HepG2 (cell line): ENCODE measurements at regions not wholly inside any gene's neighbourhood (a gene's known extent, or its start where the extent isn't known, plus 50 kb on each side); places are given as distances from the start of the nearest gene placed in this dataset.

Experiments used
- ATAC-seq: fragments of 200-7000 bp; cut with Tn5 transposase; 3 replicates; pipeline ENCODE4 v1.9.1; 2020; ENCODE audit warnings: mild to moderate bottlenecking, moderate library complexity
- BruUV-seq: library from RNA; stranded (reverse); fragments of 400-500 nt; replicated peaks from 2 replicates; lab custom pipeline; 2021; lab: Mats Ljungman, UMichigan
- CTCF ChIA-PET: fragments of 300-600 bp; formaldehyde crosslinking; extraction: SDS; loops from one replicate; lab custom pipeline; 2021; ENCODE audit warnings: low total read pairs, inconsistent platforms, low intra/inter-chr PET ratio; lab: Yijun Ruan, JAX
- POLR2A ChIA-PET: fragments of 350-600 bp; sonication (Branson Sonifier 250); formaldehyde crosslinking; loops from one replicate; lab custom pipeline; 2020; ENCODE audit warnings: antibody characterized with exemption, inconsistent platforms; lab: Yijun Ruan, JAX
- DNase-seq: peaks from one replicate; pipeline ENCODE4 v3.0.0-alpha.2; 2015; ENCODE audit warnings: low spot score
- FAIRE-seq: peaks from 3 replicates; lab custom pipeline; 2011; peaks lifted over from hg19 to GRCh38; lab: Jason Lieb, UNC
- H2AFZ ChIP-seq: one replicate; pipeline ENCODE4 v1.6.1; 2011; ENCODE audit warnings: low read length, inconsistent platforms
- H3K27ac ChIP-seq: fragments of 300-600 bp; 3 replicates; pipeline ENCODE4 v1.8.0; 2011; ENCODE audit warnings: mixed run types, mild to moderate bottlenecking, mixed read lengths, low read length, inconsistent platforms; ENCODE audit not compliant: insufficient read depth; ENCODE audit errors: extremely low read length
- H3K27me3 ChIP-seq, 2 experiments: fragments of 200-600 bp in 1 of 2; 2 replicates in 1 of 2; 3 replicates in 1 of 2; pipeline versions ENCODE4 v1.6.0 to v1.8.0; 2011; ENCODE audit warnings: low read length in 2 of 2, mild to moderate bottlenecking in 2 of 2, moderate library complexity in 2 of 2, inconsistent platforms in 1 of 2; ENCODE audit not compliant: insufficient read depth in 2 of 2, control insufficient read depth in 1 of 2
- H3K36me3 ChIP-seq, 2 experiments: fragments of 200-600 bp in 1 of 2; replicated peaks in 1 of 2; 2 replicates in 1 of 2; 3 replicates in 1 of 2; pipeline versions ENCODE4 v1.5.1 to v1.8.0; 2011; ENCODE audit warnings: low read length in 2 of 2, inconsistent platforms in 1 of 2; ENCODE audit not compliant: insufficient read depth in 2 of 2, control insufficient read depth in 1 of 2
- H3K4me1 ChIP-seq: 2 replicates; pipeline ENCODE4 v1.5.1; 2012; ENCODE audit warnings: low read length, inconsistent platforms; ENCODE audit not compliant: insufficient read depth
- H3K4me2 ChIP-seq: 2 replicates; pipeline ENCODE4 v1.6.0; 2011; ENCODE audit warnings: low read depth, low read length, inconsistent platforms
- H3K4me3 ChIP-seq, 3 experiments: fragments of 200-600 bp in 1 of 3; sonication (generic), shearing (Covaris generic) in 1 of 3; replicated peaks in 1 of 3; 2 replicates each; pipeline ENCODE4 v1.5.1; 2011 to 2016; ENCODE audit warnings: low read length in 3 of 3, inconsistent platforms in 2 of 3, low read depth in 2 of 3, mild to moderate bottlenecking in 2 of 3, control low read depth in 1 of 3, mixed read lengths in 1 of 3; ENCODE audit not compliant: insufficient read depth in 1 of 3
- H3K79me2 ChIP-seq: one replicate; pipeline ENCODE4 v1.6.1; 2011; ENCODE audit warnings: low read length, inconsistent platforms; ENCODE audit not compliant: insufficient read depth
- H3K9ac ChIP-seq: 2 replicates; pipeline ENCODE4 v1.6.0; 2011; ENCODE audit warnings: mild to moderate bottlenecking, low read depth, low read length, inconsistent platforms; ENCODE audit not compliant: insufficient read depth
- H3K9me3 ChIP-seq: 2 replicates; pipeline ENCODE4 v1.5.1; 2012; ENCODE audit warnings: mild to moderate bottlenecking, low read length
- H4K20me1 ChIP-seq: 2 replicates; pipeline ENCODE4 v1.6.0; 2011; ENCODE audit warnings: inconsistent platforms, mild to moderate bottlenecking, low read length, moderate library complexity; ENCODE audit not compliant: insufficient read depth
- HDAC1 ChIP-seq: sonication (generic); formaldehyde crosslinking; IDR thresholded peaks from 2 replicates; pipeline ENCODE4 v1.5.1; 2020; ENCODE audit warnings: mild to moderate bottlenecking, missing genetic modification reagents
- MNT ChIP-seq: fragments of 450-650 bp; IDR thresholded peaks from 2 replicates; pipeline ENCODE4 v1.6.1; 2016
- MYC ChIP-seq: sonication (generic); formaldehyde crosslinking; IDR thresholded peaks from 2 replicates; pipeline ENCODE4 v1.9.0; 2021; ENCODE audit warnings: missing genetic modification reagents, borderline replicate concordance
- ZNF431 ChIP-seq: sonication (generic); formaldehyde crosslinking; IDR thresholded peaks from 2 replicates; pipeline ENCODE4 v1.9.0; 2022; ENCODE audit warnings: missing genetic modification reagents, low read depth, mild to moderate bottlenecking, borderline replicate concordance
- WGBS: methylation state at CpG from one replicate; pipeline ENCODE4 v1.1.6; 2017; ENCODE audit warnings: low lambda C conversion rate; 5-methylcytosine and 5-hydroxymethylcytosine counted together
- in situ Hi-C: cut with HindIII; loops from 2 replicates; pipeline ENCODE4 v1.10.0; 2017; ENCODE audit warnings: low pct_unique_long_range_greater_than_20kb; ENCODE audit not compliant: extremely low pct_ligation_motif_present
- intact Hi-C: fragments of 100-400 bp; cut with micrococcal nuclease; formaldehyde crosslinking; loops from one replicate; pipeline ENCODE4 v1.10.0; 2022; ENCODE audit not compliant: unreplicated experiment

- TF ChIP-seq ZNF431 (no peak), HDAC1 (CRISPR knock-in tag) (no peak), MNT (peak; percentile 96)
- TF ChIP-seq, all 625 proteins: peak for 1
- in situ Hi-C loops, result no loop called here
These were observed 1701.2 kb upstream of the PCDH10 start for GRCh38 chr4:131447883-131448282.

GRCh38 chr4:131450572-131451209, 1698.4 kb upstream of the PCDH10 start:
- Histone ChIP-seq H3K4me1 (no peaks in the 10 kb centered on the region), H4K20me1 (no peaks in the 10 kb centered on the region), H3K79me2 (no peaks in the 10 kb centered on the region), H3K9ac (no peak overlapping the region), H3K36me3 (no peaks in the 10 kb centered on the region), H3K9me3 (no peaks in the 10 kb centered on the region), H3K4me3 (no peak overlapping the region), H3K27me3 (no peaks in the 10 kb centered on the region), H3K4me2 (no peak overlapping the region), H2AFZ (no peak overlapping the region), H3K27ac (no peak overlapping the region)
- ChIA-PET CTCF (no interaction called here), POLR2A (no interaction called here)
- DNase-seq, result no peak
- TF ChIP-seq MYC (CRISPR knock-in tag), result no peak
- intact Hi-C loops (no loop called here), in situ Hi-C loops (no loop called here)
- ATAC-seq, result no peak
- FAIRE-seq, result no peak
- BruUV-seq, result no TSS peak
- WGBS, result 0% methylated on average over 1 of the region's 1 CpG

More at GRCh38 chr4:131447883-131448282, 1701.2 kb upstream of the PCDH10 start:
- FAIRE-seq (no peak), DNase-seq (no peak), ATAC-seq (no peak)
- Histone ChIP-seq H2AFZ (no peak overlapping the region), H3K36me3 (no peaks in the 10 kb centered on the region), H3K27ac (no peak overlapping the region), H3K4me1 (no peaks in the 10 kb centered on the region), H3K4me2 (no peak overlapping the region), H3K9me3 (no peaks in the 10 kb centered on the region), H3K27me3 (no peaks in the 10 kb centered on the region), H3K79me2 (no peaks in the 10 kb centered on the region), H3K9ac (no peak overlapping the region), H4K20me1 (no peaks in the 10 kb centered on the region), H3K4me3 (no peak overlapping the region)
- intact Hi-C loops, result no loop called here
- ChIA-PET POLR2A (no interaction called here), CTCF (no interaction called here)
- WGBS, result 2% methylated on average over 6 of the region's 6 CpGs
- no TSS peak for BruUV-seq
